ENCODE measurements at regions not wholly inside any gene's neighbourhood (a gene's known extent, or its start where the extent isn't known, plus 50 kb on each side); places are given as distances from the start of the nearest gene placed in this dataset. TPM values are rescaled to one million over a fixed set of nuclear protein-coding genes. Genes with fewer than 3 reads are reported as not detected.

DNA sequence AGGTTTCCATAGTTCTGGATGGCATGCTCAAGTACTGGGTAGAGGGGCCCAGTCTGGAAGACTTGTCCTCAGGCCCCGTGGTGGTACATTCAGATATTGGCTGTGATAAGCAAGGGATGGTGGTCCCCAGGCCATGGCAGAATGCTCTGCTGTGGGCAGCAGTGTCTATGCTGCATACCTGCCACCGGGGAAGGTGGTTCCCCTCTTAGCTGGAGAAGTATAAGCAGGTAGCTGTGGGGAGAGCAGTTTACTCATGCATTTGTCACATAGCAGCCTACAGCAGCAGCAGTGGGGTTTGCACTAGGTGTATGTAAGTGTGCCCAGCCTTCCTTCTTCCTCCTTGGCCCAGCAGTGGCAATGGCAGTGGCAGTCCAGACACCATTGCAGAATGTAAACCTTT, 69.3 kb upstream of the ADAMTS20 start:
- WGBS, 2 experiments (ENCODE audit: low coverage in 1 of 2, low lambda C conversion rate in 2 of 2, missing lambda C conversion rate in 2 of 2), result 22% methylated on average over 2 of the region's 2 CpGs
- no peak for DNase-seq

DNA sequence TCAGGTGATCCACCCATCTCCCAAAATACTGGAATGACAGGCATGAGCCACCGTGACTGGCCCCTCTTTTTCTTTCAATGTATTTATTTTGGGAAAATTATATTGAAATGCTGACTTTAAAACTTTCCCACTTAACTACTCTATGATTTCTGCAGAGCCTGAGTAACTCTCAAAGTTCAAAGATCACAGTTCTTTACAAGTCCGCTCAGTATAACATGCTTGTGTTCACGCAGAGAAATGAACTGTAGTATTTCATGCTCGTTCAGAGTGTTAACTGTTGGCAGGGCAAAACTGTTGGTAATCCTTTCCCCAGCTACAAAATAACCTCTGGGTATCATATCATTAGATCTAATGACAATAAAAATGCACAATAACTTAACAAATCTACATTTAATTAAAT, 50.7 kb upstream of the ADAMTS20 start:
- 25 to 26% methylated on average over 4 of the region's 4 CpGs for WGBS, 2 experiments (ENCODE audit: low coverage in 1 of 2, low lambda C conversion rate in 2 of 2, missing lambda C conversion rate in 2 of 2)
- Histone ChIP-seq H3K9me3 (ENCODE audit: low read depth) (no peaks in the 10 kb centered on the region), H3K9ac (no peak overlapping the region), H3K9me2 (ENCODE audit: insufficient read depth) (no peaks in the 10 kb centered on the region), H3K4me3 (no peak overlapping the region), H3K79me2 (ENCODE audit: insufficient read depth) (no peaks in the 10 kb centered on the region), H3K27ac (no peak overlapping the region), H3K27me3 (replicated peaks; ENCODE audit: insufficient read depth) (peaks cover 4% of the 10 kb centered on the region; the same call in 1 of the 2 replicates), H4K20me1 (ENCODE audit: insufficient read depth) (no peaks in the 10 kb centered on the region), H3K4me1 (ENCODE audit: insufficient read depth) (no peaks in the 10 kb centered on the region), H3K4me2 (ENCODE audit: unreplicated experiment) (no peak overlapping the region), H2AFZ (no peak overlapping the region), H3K36me3 (ENCODE audit: low read depth) (no peaks in the 10 kb centered on the region), H3F3A (ENCODE audit: insufficient read depth) (no peaks in the 10 kb centered on the region)
- no peak for TF ChIP-seq EZH2phosphoT487 (IDR thresholded peaks at IDR 0.05; ENCODE audit: insufficient read depth, low read depth)
- no peak for TF ChIP-seq EZH2 (IDR thresholded peaks at IDR 0.05; ENCODE audit: insufficient read depth, poor library complexity, severe bottlenecking)
- DNase-seq, result no peak
- in situ Hi-C loops (cut with MboI), result no loop called here

More for the DNA sequence above, 69.3 kb upstream of the ADAMTS20 start:
- TF ChIP-seq EZH2 (IDR thresholded peaks at IDR 0.05; ENCODE audit: insufficient read depth, poor library complexity, severe bottlenecking), result no peak
- TF ChIP-seq EZH2phosphoT487 (IDR thresholded peaks at IDR 0.05; ENCODE audit: insufficient read depth, low read depth), result no peak
- Histone ChIP-seq H3K9me2 (ENCODE audit: insufficient read depth) (no peaks in the 10 kb centered on the region), H3K79me2 (ENCODE audit: insufficient read depth) (no peaks in the 10 kb centered on the region), H4K20me1 (ENCODE audit: insufficient read depth) (no peaks in the 10 kb centered on the region), H3F3A (ENCODE audit: insufficient read depth) (no peaks in the 10 kb centered on the region), H3K36me3 (ENCODE audit: low read depth) (no peaks in the 10 kb centered on the region), H3K27me3 (replicated peaks; ENCODE audit: insufficient read depth) (no peaks in the 10 kb centered on the region), H3K4me3 (no peak overlapping the region), H3K4me1 (ENCODE audit: insufficient read depth) (no peaks in the 10 kb centered on the region), H3K27ac (no peak overlapping the region), H3K4me2 (ENCODE audit: unreplicated experiment) (no peak overlapping the region), H2AFZ (no peak overlapping the region), H3K9me3 (ENCODE audit: low read depth) (no peaks in the 10 kb centered on the region), H3K9ac (no peak overlapping the region)
- in situ Hi-C loops (cut with MboI), result no loop called here

Small RNAs in the stretch of these regions (small RNA-seq; reads per million reads assigned to genes)
- gene AC090525.3 (ENCODE audit: low read depth, low replicate concordance), result not detected
